Keratinocyte (primary cell): ENCODE measurements at regions not wholly inside any gene's neighbourhood (a gene's known extent, or its start where the extent isn't known, plus 50 kb on each side); places are given as distances from the start of the nearest gene placed in this dataset.

Source experiments
- DNase-seq: peaks from one replicate; pipeline ENCODE4 v3.0.0-alpha.2; 2011; ENCODE audit warnings: low read depth, missing footprints, low spot score
- FAIRE-seq: peaks from 2 replicates; lab custom pipeline; 2011; peaks lifted over from hg19 to GRCh38; lab: Jason Lieb, UNC
- H2AFZ ChIP-seq: 2 replicates; pipeline ENCODE4 v1.6.0; 2012; ENCODE audit warnings: low read length, control low read depth, inconsistent platforms; ENCODE audit not compliant: control insufficient read depth
- H3K27ac ChIP-seq: 2 replicates; pipeline ENCODE4 v1.5.1; 2011; ENCODE audit warnings: low read length; ENCODE audit not compliant: control insufficient read depth, insufficient read depth
- H3K27me3 ChIP-seq: 3 replicates; pipeline ENCODE4 v1.6.0; 2011; ENCODE audit warnings: low read length; ENCODE audit not compliant: control insufficient read depth, insufficient read depth; ENCODE audit errors: extremely low read depth
- H3K36me3 ChIP-seq, 2 experiments: 2 replicates in 1 of 2; 3 replicates in 1 of 2; pipeline ENCODE4 v1.5.1; 2011; ENCODE audit warnings: low read length in 2 of 2, mild to moderate bottlenecking in 1 of 2; ENCODE audit not compliant: control insufficient read depth in 2 of 2, insufficient read depth in 2 of 2; ENCODE audit errors: extremely low read depth in 1 of 2
- H3K4me1 ChIP-seq: 3 replicates; pipeline ENCODE4 v1.5.1; 2011; ENCODE audit warnings: low read length; ENCODE audit not compliant: control insufficient read depth, insufficient read depth; ENCODE audit errors: extremely low read depth
- H3K4me2 ChIP-seq: 3 replicates; pipeline ENCODE4 v1.6.0; 2011; ENCODE audit warnings: low read depth, low read length; ENCODE audit not compliant: control insufficient read depth, insufficient read depth; ENCODE audit errors: extremely low read depth
- H3K4me3 ChIP-seq, 3 experiments: fragments of 200-600 bp in 1 of 3; sonication (generic) in 1 of 3; 2 replicates in 2 of 3; 3 replicates in 1 of 3; pipeline ENCODE4 v1.5.1; 2011 to 2016; ENCODE audit warnings: low read length in 3 of 3, mild to moderate bottlenecking in 3 of 3, control low read depth in 2 of 3, inconsistent platforms in 1 of 3, low read depth in 1 of 3, mixed read lengths in 1 of 3, mixed run types in 1 of 3, moderate library complexity in 1 of 3; ENCODE audit not compliant: control insufficient read depth in 2 of 3, insufficient read depth in 2 of 3; ENCODE audit errors: extremely low read depth in 1 of 3
- H3K79me2 ChIP-seq: 2 replicates; pipeline ENCODE4 v1.6.0; 2012; ENCODE audit warnings: low read length; ENCODE audit not compliant: control insufficient read depth, insufficient read depth
- H3K9ac ChIP-seq: 3 replicates; pipeline ENCODE4 v1.6.0; 2011; ENCODE audit warnings: low read length; ENCODE audit not compliant: control insufficient read depth, insufficient read depth; ENCODE audit errors: extremely low read depth
- H3K9me1 ChIP-seq: 3 replicates; pipeline ENCODE4 v1.6.0; 2011; ENCODE audit warnings: low read length; ENCODE audit not compliant: control insufficient read depth, insufficient read depth; ENCODE audit errors: extremely low read depth
- H3K9me3 ChIP-seq: 2 replicates; pipeline ENCODE4 v1.5.1; 2012; ENCODE audit warnings: low read depth, low read length; ENCODE audit not compliant: control insufficient read depth
- H4K20me1 ChIP-seq: 3 replicates; pipeline ENCODE4 v1.6.0; 2011; ENCODE audit warnings: low read length; ENCODE audit not compliant: control insufficient read depth, insufficient read depth; ENCODE audit errors: extremely low read depth
- CTCF ChIP-seq, 3 experiments: IDR thresholded peaks in 1 of 3; conservative IDR thresholded peaks in 1 of 3; optimal IDR thresholded peaks in 1 of 3; 2 replicates in 2 of 3; 3 replicates in 1 of 3; pipeline versions ENCODE3 to v1.5.1; 2011; ENCODE audit warnings: low read length in 3 of 3, mild to moderate bottlenecking in 3 of 3, moderate library complexity in 2 of 3, control low read depth in 1 of 3, inconsistent platforms in 1 of 3; ENCODE audit not compliant: insufficient read depth in 2 of 3; ENCODE audit errors: extremely low read depth in 1 of 3
- EZH2 ChIP-seq: IDR thresholded peaks from one replicate; pipeline ENCODE4 v1.6.1; 2012; ENCODE audit warnings: inconsistent platforms, mild to moderate bottlenecking, low read length, moderate library complexity
- dilution Hi-C: fragments of 300-500 bp; cut with MboI; formaldehyde crosslinking; loops from one replicate; pipeline ENCODE4 v1.7.0; 2020; ENCODE audit warnings: low sequenced_read_pairs; ENCODE audit not compliant: extremely low pct_ligation_motif_present

- no peak overlapping the region for H3K9ac ChIP-seq
- H2AFZ ChIP-seq = no peak overlapping the region
- FAIRE-seq (no peak), DNase-seq (no peak)
- H4K20me1 ChIP-seq = no peaks in the 10 kb centered on the region
- peaks cover 7% of the 10 kb centered on the region for H3K4me1 ChIP-seq
- dilution Hi-C loops = no loop called here
- no peaks in the 10 kb centered on the region for H3K79me2 ChIP-seq
- H3K9me1 ChIP-seq = no peaks in the 10 kb centered on the region
- no peaks in the 10 kb centered on the region for H3K9me3 ChIP-seq
- H3K36me3 ChIP-seq = no peaks in the 10 kb centered on the region
- TF ChIP-seq EZH2 (no peak), CTCF (optimal IDR thresholded peaks at IDR 0.05 in 1 of 3, IDR thresholded peaks at IDR 0.05 in 1 of 3, conservative IDR thresholded peaks at IDR 0.05 in 1 of 3; ENCODE audit: extremely low read depth in 1 of 3, insufficient read depth in 2 of 3, low read length in 3 of 3) (no peak)
- H3K27me3 ChIP-seq = peaks cover 36% of the 10 kb centered on the region
- no peak overlapping the region for H3K4me2 ChIP-seq
- no peak overlapping the region for H3K4me3 ChIP-seq
- no peak overlapping the region for H3K27ac ChIP-seq
Observed at GRCh38 chr14:89028462-89029134, 204.1 kb downstream of the TTC8 start.

GRCh38 chr14:89029961-89030694 is 205.7 kb downstream of the TTC8 start:
- no peaks in the 10 kb centered on the region for H3K9me1 ChIP-seq
- dilution Hi-C loops = no loop called here

More at GRCh38 chr14:89029961-89030694, 205.7 kb downstream of the TTC8 start:
- no peak overlapping the region for H3K27ac ChIP-seq
- no peaks in the 10 kb centered on the region for H3K36me3 ChIP-seq
- no peaks in the 10 kb centered on the region for H3K79me2 ChIP-seq
- H3K4me3 ChIP-seq = no peak overlapping the region
- FAIRE-seq (no peak), DNase-seq (no peak)
- H3K9me3 ChIP-seq = no peaks in the 10 kb centered on the region
- H3K4me1 ChIP-seq = peaks cover 7% of the 10 kb centered on the region
- H4K20me1 ChIP-seq = no peaks in the 10 kb centered on the region
- H3K9ac ChIP-seq = no peak overlapping the region
- peaks cover 28% of the 10 kb centered on the region for H3K27me3 ChIP-seq
- no peak overlapping the region for H3K4me2 ChIP-seq
- H2AFZ ChIP-seq = no peak overlapping the region
- TF ChIP-seq CTCF (optimal IDR thresholded peaks at IDR 0.05 in 1 of 3, IDR thresholded peaks at IDR 0.05 in 1 of 3, conservative IDR thresholded peaks at IDR 0.05 in 1 of 3; ENCODE audit: extremely low read depth in 1 of 3, insufficient read depth in 2 of 3, low read length in 3 of 3) = no peak
